K562 (cell line): ENCODE measurements at regions not wholly inside any gene's neighbourhood (a gene's known extent, or its start where the extent isn't known, plus 50 kb on each side); places are given as distances from the start of the nearest gene placed in this dataset.

Experiments
- CEBPB ChIP-seq: fragments of 450-650 bp; IDR thresholded peaks from 2 replicates; pipeline ENCODE4 v1.6.1; 2016; ENCODE audit warnings: missing genetic modification characterization, missing compliant biosample characterization
- CHD4 ChIP-seq: fragments of 200-600 bp; sonication (generic); IDR thresholded peaks from 3 replicates; pipeline ENCODE4 v1.6.1; 2012; ENCODE audit warnings: low read depth, mild to moderate bottlenecking, mixed read lengths, low read length, inconsistent platforms; ENCODE audit not compliant: insufficient read depth, insufficient replicate concordance, poor library complexity, severe bottlenecking
- CREB1 ChIP-seq, 2 experiments: sonication (generic) in 1 of 2; formaldehyde crosslinking in 1 of 2; IDR thresholded peaks; 2 replicates each; pipeline versions ENCODE4 v1.6.1 to v1.8.0; 2012 to 2022; ENCODE audit warnings: inconsistent platforms in 1 of 2, mild to moderate bottlenecking in 1 of 2, missing genetic modification reagents in 1 of 2, moderate library complexity in 1 of 2
- CTCFL ChIP-seq: IDR thresholded peaks from 2 replicates; pipeline ENCODE4 v1.6.1; 2011; ENCODE audit warnings: borderline replicate concordance, low read depth, mild to moderate bottlenecking, moderate library complexity, low read length; ENCODE audit not compliant: insufficient read depth, poor library complexity, severe bottlenecking
- HOMEZ ChIP-seq: fragments of 250-450 bp; sonication (Bioruptor Pico); IDR thresholded peaks from 2 replicates; pipeline ENCODE4 v1.4.0; 2020; ENCODE audit warnings: mild to moderate bottlenecking, moderate library complexity
- KDM1A ChIP-seq, 2 experiments: fragments of 450-650 bp; IDR thresholded peaks; 2 replicates each; pipeline ENCODE4 v1.6.1; 2016; ENCODE audit warnings: mild to moderate bottlenecking in 2 of 2
- PCBP1 ChIP-seq: fragments of 200-400 bp; formaldehyde crosslinking; IDR thresholded peaks from 2 replicates; pipeline ENCODE4 v1.6.1; 2018; ENCODE audit warnings: mild to moderate bottlenecking, low read depth, low read length; ENCODE audit not compliant: poor library complexity, severe bottlenecking
- TAF1 ChIP-seq: IDR thresholded peaks from 2 replicates; pipeline ENCODE4 v1.6.1; 2011; ENCODE audit warnings: mild to moderate bottlenecking, low read length, moderate library complexity; ENCODE audit not compliant: insufficient read depth, control insufficient read depth, severe bottlenecking; ENCODE audit errors: extremely low read depth
- XRCC4 ChIP-seq: IDR thresholded peaks from one replicate; pipeline ENCODE4 v1.6.1; 2011; ENCODE audit not compliant: insufficient read depth, insufficient read length; ENCODE audit errors: extremely low read depth
- ZBTB49 ChIP-seq: sonication (generic); formaldehyde crosslinking; IDR thresholded peaks from 2 replicates; pipeline ENCODE4 v1.8.0; 2022; ENCODE audit warnings: missing genetic modification reagents, mild to moderate bottlenecking, borderline replicate concordance
- ZBTB5 ChIP-seq: fragments of 450-650 bp; IDR thresholded peaks from 2 replicates; pipeline ENCODE4 v1.6.1; 2017; ENCODE audit warnings: antibody characterized with exemption
- ZNF318 ChIP-seq, 2 experiments: fragments of 450-650 bp; IDR thresholded peaks; 2 replicates each; pipeline ENCODE4 v1.6.1; 2016; ENCODE audit warnings: mild to moderate bottlenecking in 2 of 2, borderline replicate concordance in 1 of 2, low read depth in 1 of 2, moderate library complexity in 1 of 2

GRCh38 chr11:116309446-116309845 lies 463.3 kb downstream of the BUD13 start:
- TF ChIP-seq CHD4: no peak
- no peak for TF ChIP-seq CTCFL
- TF ChIP-seq HOMEZ (CRISPR knock-in tag): no peak
- no peak for TF ChIP-seq ZBTB5
- no peak for TF ChIP-seq CEBPB (tag)
- TF ChIP-seq PCBP1: no peak
- TF ChIP-seq KDM1A (IDR thresholded peaks at IDR 0.05): no peak
- TF ChIP-seq XRCC4: no peak
- no peak for TF ChIP-seq CREB1 (IDR thresholded peaks at IDR 0.05)
- TF ChIP-seq CREB1 (CRISPR knock-in tag; IDR thresholded peaks at IDR 0.05): no peak
- no peak for TF ChIP-seq ZBTB49 (CRISPR knock-in tag)
- no peak for TF ChIP-seq TAF1
- TF ChIP-seq ZNF318 (IDR thresholded peaks at IDR 0.05; ENCODE audit: borderline replicate concordance in 1 of 2, low read depth in 1 of 2): no peak
